NT2/D1 (cell line): ENCODE measurements at regions not wholly inside any gene's neighbourhood (a gene's known extent, or its start where the extent isn't known, plus 50 kb on each side); places are given as distances from the start of the nearest gene placed in this dataset.

Source experiments
- DNase-seq: peaks from one replicate; pipeline ENCODE4 v3.0.0-alpha.2; 2011; ENCODE audit warnings: low read depth, low spot score
- H3K27me3 ChIP-seq: 2 replicates; pipeline ENCODE4 v1.6.0; 2011; ENCODE audit warnings: mild to moderate bottlenecking; ENCODE audit not compliant: insufficient read length, insufficient read depth
- H3K36me3 ChIP-seq: 2 replicates; pipeline ENCODE4 v1.6.1; 2011; ENCODE audit warnings: mild to moderate bottlenecking, low read length, mixed read lengths; ENCODE audit not compliant: insufficient read depth, insufficient read length
- H3K4me1 ChIP-seq: 2 replicates; pipeline ENCODE4 v1.5.1; 2011; ENCODE audit not compliant: insufficient read depth, insufficient read length
- H3K4me3 ChIP-seq: 2 replicates; pipeline ENCODE4 v1.5.1; 2011; ENCODE audit warnings: low read depth; ENCODE audit not compliant: insufficient read length
- H3K9ac ChIP-seq: 2 replicates; pipeline ENCODE4 v1.6.0; 2011; ENCODE audit warnings: low read depth; ENCODE audit not compliant: insufficient read length
- H3K9me3 ChIP-seq: 2 replicates; pipeline ENCODE4 v1.5.1; 2011; ENCODE audit warnings: mild to moderate bottlenecking, low read length; ENCODE audit not compliant: insufficient read depth
- SUZ12 ChIP-seq: IDR thresholded peaks from 2 replicates; pipeline ENCODE4 v1.6.1; 2011; ENCODE audit not compliant: insufficient read length, insufficient read depth; ENCODE audit errors: extremely low read depth
- YY1 ChIP-seq: IDR thresholded peaks from 2 replicates; pipeline ENCODE4 v1.6.1; 2011; ENCODE audit not compliant: insufficient read length, insufficient read depth
- ZNF274 ChIP-seq: IDR thresholded peaks from 2 replicates; pipeline ENCODE4 v1.6.1; 2011; ENCODE audit warnings: mild to moderate bottlenecking, low read depth, low read length

- H3K9me3 ChIP-seq: no peaks in the 10 kb centered on the region
- no peak overlapping the region for H3K9ac ChIP-seq
- H3K4me1 ChIP-seq: no peaks in the 10 kb centered on the region
- H3K4me3 ChIP-seq: no peak overlapping the region
- no peaks in the 10 kb centered on the region for H3K27me3 ChIP-seq
- TF ChIP-seq ZNF274: no peak
- no peak for TF ChIP-seq SUZ12
- TF ChIP-seq YY1: no peak
- no peak for DNase-seq
- H3K36me3 ChIP-seq: no peaks in the 10 kb centered on the region
Observed at GRCh38 chr6:87909849-87910248, 137.8 kb upstream of the SPACA1 start.

- no peaks in the 10 kb centered on the region for H3K36me3 ChIP-seq
- no peaks in the 10 kb centered on the region for H3K27me3 ChIP-seq
- no peaks in the 10 kb centered on the region for H3K9me3 ChIP-seq
- TF ChIP-seq ZNF274 (no peak), SUZ12 (no peak), YY1 (no peak)
- no peak for DNase-seq
- H3K4me1 ChIP-seq: no peaks in the 10 kb centered on the region
- H3K4me3 ChIP-seq: no peak overlapping the region
- H3K9ac ChIP-seq: no peak overlapping the region
Observed at GRCh38 chr6:87908978-87909811, 138.4 kb upstream of the SPACA1 start.

- no peaks in the 10 kb centered on the region for H3K27me3 ChIP-seq
- no peaks in the 10 kb centered on the region for H3K4me1 ChIP-seq
- H3K36me3 ChIP-seq: no peaks in the 10 kb centered on the region
- no peak for TF ChIP-seq ZNF274
- no peak for TF ChIP-seq YY1
- H3K9ac ChIP-seq: no peak overlapping the region
- H3K9me3 ChIP-seq: no peaks in the 10 kb centered on the region
- H3K4me3 ChIP-seq: no peak overlapping the region
- DNase-seq: no peak
Observed at GRCh38 chr6:87907521-87907920, 140.1 kb upstream of the SPACA1 start.

- H3K9me3 ChIP-seq: no peaks in the 10 kb centered on the region
- TF ChIP-seq SUZ12 (no peak), YY1 (no peak), ZNF274 (no peak)
- no peak overlapping the region for H3K9ac ChIP-seq
- no peak overlapping the region for H3K4me3 ChIP-seq
- no peaks in the 10 kb centered on the region for H3K4me1 ChIP-seq
- H3K36me3 ChIP-seq: no peaks in the 10 kb centered on the region
- no peak for DNase-seq
- H3K27me3 ChIP-seq: no peaks in the 10 kb centered on the region
Observed at GRCh38 chr6:87905101-87905641, 142.5 kb upstream of the SPACA1 start.

- no peak overlapping the region for H3K4me3 ChIP-seq
- no peaks in the 10 kb centered on the region for H3K36me3 ChIP-seq
- H3K4me1 ChIP-seq: no peaks in the 10 kb centered on the region
- no peaks in the 10 kb centered on the region for H3K9me3 ChIP-seq
- no peak overlapping the region for H3K9ac ChIP-seq
- no peaks in the 10 kb centered on the region for H3K27me3 ChIP-seq
- TF ChIP-seq YY1 (no peak), ZNF274 (no peak), SUZ12 (no peak)
- peak; percentile 42 for DNase-seq
Observed at GRCh38 chr6:87904011-87904410, 143.6 kb upstream of the SPACA1 start.

GRCh38 chr6:87903323-87903722, 144.3 kb upstream of the SPACA1 start:
- no peak for DNase-seq
- H3K4me1 ChIP-seq: no peaks in the 10 kb centered on the region
- no peak overlapping the region for H3K9ac ChIP-seq
- H3K9me3 ChIP-seq: no peaks in the 10 kb centered on the region
- TF ChIP-seq SUZ12: no peak
- TF ChIP-seq ZNF274: no peak
- no peak for TF ChIP-seq YY1
- H3K4me3 ChIP-seq: no peak overlapping the region
- H3K36me3 ChIP-seq: no peaks in the 10 kb centered on the region
- no peaks in the 10 kb centered on the region for H3K27me3 ChIP-seq

DNA sequence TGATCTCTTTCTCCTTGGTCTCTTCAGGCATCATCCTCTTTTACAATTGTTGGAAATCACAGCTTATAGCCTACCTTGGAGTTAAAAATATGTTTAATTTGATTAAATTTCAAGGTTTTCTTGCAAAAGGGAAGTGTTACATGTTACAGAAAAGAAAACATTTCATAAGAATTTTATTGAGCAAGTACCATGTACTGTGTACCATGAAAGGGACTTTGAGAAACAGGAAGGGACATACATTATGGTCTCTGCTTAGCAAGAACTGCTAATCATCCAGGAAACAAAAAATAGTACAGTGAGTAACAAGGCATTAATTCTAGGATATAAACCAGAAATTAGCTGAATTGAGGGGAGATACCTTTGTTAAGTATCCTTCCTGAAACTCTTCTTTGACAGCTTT, 145.3 kb upstream of the SPACA1 start:
- no peak for DNase-seq
- Histone ChIP-seq H3K9me3 (no peaks in the 10 kb centered on the region), H3K4me1 (no peaks in the 10 kb centered on the region), H3K9ac (no peak overlapping the region), H3K36me3 (no peaks in the 10 kb centered on the region), H3K4me3 (no peak overlapping the region), H3K27me3 (no peaks in the 10 kb centered on the region)
- TF ChIP-seq YY1 (no peak), ZNF274 (no peak)
